Adrenal gland (tissue), 9 donors: ENCODE measurements at regions not wholly inside any gene's neighbourhood (a gene's known extent, or its start where the extent isn't known, plus 50 kb on each side); places are given as distances from the start of the nearest gene placed in this dataset.
A peak's percentile ranks its signal among the peaks of the same experiment; 100 is the strongest.

Experiments used
- DNase-seq, 7 donors: peaks; one replicate each; pipeline ENCODE4 v3.0.0-alpha.2; 2019 to 2020
- H3K27ac ChIP-seq, 5 donors: fragments of 200-600 bp; sonication (generic) in 4 of 5; 1 replicate in 3 of 5; 2 replicates in 2 of 5; pipeline versions ENCODE4 v1.5.1 to v1.8.0; 2016 to 2020; ENCODE audit warnings: mild to moderate bottlenecking in 1 of 5
- H3K27me3 ChIP-seq: fragments of 200-600 bp; 2 replicates; pipeline ENCODE4 v1.8.0; 2021
- H3K36me3 ChIP-seq, 2 donors: fragments of 200-600 bp; replicated peaks in 1 of 2; 1 replicate in 1 of 2; 2 replicates in 1 of 2; pipeline versions ENCODE4 v1.5.1 to v1.8.0; 2018 to 2022
- H3K4me1 ChIP-seq, 2 donors: fragments of 200-600 bp; replicated peaks in 1 of 2; 1 replicate in 1 of 2; 2 replicates in 1 of 2; pipeline versions ENCODE4 v1.5.1 to v1.8.0; 2018 to 2021
- H3K4me3 ChIP-seq, 4 donors: fragments of 200-600 bp; sonication (generic) in 3 of 4; one replicate each; pipeline ENCODE4 v1.5.1; 2016 to 2018
- H3K9me3 ChIP-seq, 3 donors: fragments of 200-600 bp; sonication (generic) in 1 of 3; replicated peaks in 1 of 3; 1 replicate in 2 of 3; 2 replicates in 1 of 3; pipeline versions ENCODE4 v1.5.1 to v1.8.0; 2016 to 2021
- CTCF ChIP-seq, 6 experiments: fragments of 450-650 bp in 4 of 6; fragments of 200-600 bp in 2 of 6; sonication (generic) in 1 of 6; IDR thresholded peaks; 1 replicate in 5 of 6; 2 replicates in 1 of 6; pipeline versions ENCODE4 v1.5.1 to v1.8.0; 2016 to 2021; ENCODE audit warnings: antibody characterized with exemption in 6 of 6, mild to moderate bottlenecking in 2 of 6, moderate library complexity in 1 of 6
- POLR2A ChIP-seq, 2 donors: fragments of 450-650 bp; IDR thresholded peaks; one replicate each; pipeline ENCODE4 v1.6.1; 2017; ENCODE audit warnings: antibody characterized with exemption in 2 of 2, mild to moderate bottlenecking in 2 of 2, moderate library complexity in 1 of 2
- WGBS, 4 donors: extraction: QIAGEN DNeasy Blood & Tissue Kit in 2 of 4; methylation state at CpG; one replicate each; pipeline versions ENCODE4 v1.1.5 to v1.1.7; 2013 to 2017; 5-methylcytosine and 5-hydroxymethylcytosine counted together
- intact Hi-C, 2 donors: fragments of 100-400 bp; cut with DNase I; formaldehyde crosslinking; loops; one replicate each; pipeline versions ENCODE4 v1.14.1 to v1.15.0; 2022 to 2023
- donor health status: healthy with polysubstance abuse.
- donor health status: Bipolar disorder and iron deficiency.
- donor health status: DM: yes; HTN: yes; CAD: no.
- donor health status: DM: no; HTN: no; CAD: no.
- donor health status: DM: no; HTN: no; CAD: no.

GRCh38 chr20:16662467-16662866 is 67.4 kb upstream of the SNRPB2 start:
- intact Hi-C loops, result no loop called here
- H3K4me3 ChIP-seq, result no peak overlapping the region
- H3K4me1 ChIP-seq, result no peaks in the 10 kb centered on the region
- no peak for TF ChIP-seq POLR2A (IDR thresholded peaks at IDR 0.05)
- no peak for TF ChIP-seq CTCF (IDR thresholded peaks at IDR 0.05)
- no peaks in the 10 kb centered on the region for H3K36me3 ChIP-seq
- no peaks in the 10 kb centered on the region for H3K9me3 ChIP-seq
- WGBS, 4 donors, result 29 to 42% (median 35%) methylated on average over 2 of the region's 2 CpGs
- H3K27me3 ChIP-seq, result no peaks in the 10 kb centered on the region
- no peak overlapping the region for H3K27ac ChIP-seq
- no peak for DNase-seq

- Histone ChIP-seq H3K27ac (no peak overlapping the region), H3K4me3 (no peak overlapping the region), H3K27me3 (no peaks in the 10 kb centered on the region), H3K36me3 (no peaks in the 10 kb centered on the region), H3K4me1 (no peaks in the 10 kb centered on the region), H3K9me3 (no peaks in the 10 kb centered on the region)
- WGBS, 4 donors, result 49 to 59% (median 53%) methylated on average over 2 of the region's 2 CpGs
- TF ChIP-seq POLR2A (IDR thresholded peaks at IDR 0.05) (no peak), CTCF (IDR thresholded peaks at IDR 0.05) (no peak)
- intact Hi-C loops, result no loop called here
- DNase-seq, result peak in 1 of 7 donors; percentile 19
Observed at GRCh38 chr20:16661756-16662155, 68.1 kb upstream of the SNRPB2 start.

- Histone ChIP-seq H3K27ac (no peak overlapping the region), H3K4me3 (no peak overlapping the region), H3K4me1 (no peaks in the 10 kb centered on the region), H3K36me3 (no peaks in the 10 kb centered on the region), H3K27me3 (no peaks in the 10 kb centered on the region), H3K9me3 (no peaks in the 10 kb centered on the region)
- no peak for DNase-seq
- no peak for TF ChIP-seq CTCF (IDR thresholded peaks at IDR 0.05)
- no peak for TF ChIP-seq POLR2A (IDR thresholded peaks at IDR 0.05)
- intact Hi-C loops, result no loop called here
- WGBS, 4 donors, result 60 to 81% (median 67%) methylated on average over 5 of the region's 5 CpGs
Observed at GRCh38 chr20:16654858-16655535, 74.8 kb upstream of the SNRPB2 start.

GRCh38 chr20:16653266-16653665 is 76.6 kb upstream of the SNRPB2 start:
- Histone ChIP-seq H3K36me3 (no peaks in the 10 kb centered on the region), H3K9me3 (no peaks in the 10 kb centered on the region), H3K27ac (no peak overlapping the region), H3K27me3 (no peaks in the 10 kb centered on the region), H3K4me3 (no peak overlapping the region), H3K4me1 (no peaks in the 10 kb centered on the region)
- intact Hi-C loops, result no loop called here
- no peak for DNase-seq
- TF ChIP-seq POLR2A (IDR thresholded peaks at IDR 0.05) (no peak), CTCF (IDR thresholded peaks at IDR 0.05) (no peak)
- WGBS, 4 donors, result 76 to 88% (median 83%) methylated on average over 2 of the region's 2 CpGs
